ENCODE measurements at regions not wholly inside any gene's neighbourhood (a gene's known extent, or its start where the extent isn't known, plus 50 kb on each side); places are given as distances from the start of the nearest gene placed in this dataset.
"Not testable (repeated sequence)": the region's sequence is repeated elsewhere in the genome, so short reads cannot be mapped to it uniquely, and the experiment has no call there.

DNA sequence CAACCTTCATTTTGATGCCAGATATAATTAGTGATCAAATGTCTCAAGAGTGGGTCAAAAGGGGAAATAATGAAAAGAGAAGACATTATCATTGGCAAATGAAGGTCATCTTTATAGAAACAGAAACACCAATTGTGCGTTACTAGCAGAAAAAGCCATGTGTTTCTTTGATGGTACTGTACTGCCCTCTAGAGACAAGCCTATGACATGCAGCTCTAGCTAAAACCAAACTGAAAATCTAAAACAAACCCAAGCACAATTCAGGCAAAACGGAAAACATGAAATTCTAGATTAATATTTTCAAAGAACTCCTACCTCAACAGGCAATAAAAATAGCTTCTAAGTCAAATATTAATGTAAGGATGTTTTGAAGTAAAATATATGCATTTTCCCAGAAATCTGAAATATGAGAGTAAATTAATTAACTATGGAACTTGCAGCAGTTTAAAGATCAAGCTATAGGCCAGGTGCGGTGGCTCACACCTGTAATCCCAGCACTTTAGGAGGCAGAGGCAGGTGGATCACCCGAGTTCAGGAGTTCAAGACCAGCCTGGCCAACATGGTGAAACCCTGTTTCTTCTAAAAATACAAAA lies 115.4 kb downstream of the KLHL28 start:
- Histone ChIP-seq H3K9me3 (ENCODE audit: control insufficient read depth, insufficient read depth, low read length) (no peaks in the 10 kb centered on the region), H4K20me1 (ENCODE audit: control insufficient read depth, insufficient read depth, low read depth, low read length) (no peaks in the 10 kb centered on the region), H3K27me3 (ENCODE audit: control insufficient read depth, low read length) (0 out of 2 replicates have a peak, but pooled peaks cover 3% of the 10 kb centered on the region), H3K4me3 (ENCODE audit: low read length) (no peak overlapping the region), H3K4me1 (ENCODE audit: control insufficient read depth, low read length) (no peaks in the 10 kb centered on the region), H3K4me2 (ENCODE audit: low read length) (no peak overlapping the region), H3K36me3 (ENCODE audit: control insufficient read depth, low read length) (no peaks in the 10 kb centered on the region), H3K27ac (ENCODE audit: low read depth, low read length) (no peak overlapping the region), H3F3A (ENCODE audit: control insufficient read depth, insufficient read depth) (no peaks in the 10 kb centered on the region), H3K9me2 (replicated peaks; ENCODE audit: control insufficient read depth, low read length) (no peaks in the 10 kb centered on the region), H3K79me2 (ENCODE audit: control insufficient read depth, low read length) (no peaks in the 10 kb centered on the region)
- TF ChIP-seq, protein P1, sequence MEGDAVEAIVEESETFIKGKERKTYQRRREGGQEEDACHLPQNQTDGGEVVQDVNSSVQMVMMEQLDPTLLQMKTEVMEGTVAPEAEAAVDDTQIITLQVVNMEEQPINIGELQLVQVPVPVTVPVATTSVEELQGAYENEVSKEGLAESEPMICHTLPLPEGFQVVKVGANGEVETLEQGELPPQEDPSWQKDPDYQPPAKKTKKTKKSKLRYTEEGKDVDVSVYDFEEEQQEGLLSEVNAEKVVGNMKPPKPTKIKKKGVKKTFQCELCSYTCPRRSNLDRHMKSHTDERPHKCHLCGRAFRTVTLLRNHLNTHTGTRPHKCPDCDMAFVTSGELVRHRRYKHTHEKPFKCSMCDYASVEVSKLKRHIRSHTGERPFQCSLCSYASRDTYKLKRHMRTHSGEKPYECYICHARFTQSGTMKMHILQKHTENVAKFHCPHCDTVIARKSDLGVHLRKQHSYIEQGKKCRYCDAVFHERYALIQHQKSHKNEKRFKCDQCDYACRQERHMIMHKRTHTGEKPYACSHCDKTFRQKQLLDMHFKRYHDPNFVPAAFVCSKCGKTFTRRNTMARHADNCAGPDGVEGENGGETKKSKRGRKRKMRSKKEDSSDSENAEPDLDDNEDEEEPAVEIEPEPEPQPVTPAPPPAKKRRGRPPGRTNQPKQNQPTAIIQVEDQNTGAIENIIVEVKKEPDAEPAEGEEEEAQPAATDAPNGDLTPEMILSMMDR (IDR thresholded peaks at IDR 0.05; ENCODE audit: low read depth, low read length, poor library complexity, severe bottlenecking) = peak; percentile 93
- no peak for TF ChIP-seq EZH2phosphoT487 (IDR thresholded peaks at IDR 0.05; ENCODE audit: borderline replicate concordance, low read length)

DNA sequence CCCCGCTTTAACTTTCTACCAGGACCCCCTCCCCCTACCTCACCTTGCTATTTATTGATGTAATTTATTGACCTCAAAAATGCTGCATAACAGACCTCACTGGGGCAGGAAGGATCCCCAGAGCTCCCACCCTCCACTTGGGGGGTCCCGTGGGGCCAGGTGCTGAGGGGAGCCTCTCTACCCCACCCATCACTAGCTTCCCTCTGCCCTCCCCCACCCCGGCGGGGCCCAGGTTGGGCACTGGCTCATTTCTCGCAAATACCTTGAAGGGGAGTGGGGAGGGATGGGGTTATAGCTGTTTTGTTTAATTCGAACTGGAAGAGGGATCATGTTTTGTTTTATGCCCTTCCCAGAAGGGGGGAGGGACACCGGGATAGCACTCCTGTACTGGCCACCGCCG lies 125.8 kb downstream of the KLHL28 start:
- not testable (repeated sequence) for H3K4me2 ChIP-seq (ENCODE audit: low read length); H3K9me3 ChIP-seq (ENCODE audit: control insufficient read depth, insufficient read depth, low read length); H4K20me1 ChIP-seq (ENCODE audit: control insufficient read depth, insufficient read depth, low read depth, low read length); H3K4me3 ChIP-seq (ENCODE audit: low read length); H3K36me3 ChIP-seq (ENCODE audit: control insufficient read depth, low read length); H3F3A ChIP-seq (ENCODE audit: control insufficient read depth, insufficient read depth); H3K27ac ChIP-seq (ENCODE audit: low read depth, low read length); H3K27me3 ChIP-seq (ENCODE audit: control insufficient read depth, low read length); H3K79me2 ChIP-seq (ENCODE audit: control insufficient read depth, low read length); H3K9me2 ChIP-seq (replicated peaks; ENCODE audit: control insufficient read depth, low read length); H3K4me1 ChIP-seq (ENCODE audit: control insufficient read depth, low read length)

DNA sequence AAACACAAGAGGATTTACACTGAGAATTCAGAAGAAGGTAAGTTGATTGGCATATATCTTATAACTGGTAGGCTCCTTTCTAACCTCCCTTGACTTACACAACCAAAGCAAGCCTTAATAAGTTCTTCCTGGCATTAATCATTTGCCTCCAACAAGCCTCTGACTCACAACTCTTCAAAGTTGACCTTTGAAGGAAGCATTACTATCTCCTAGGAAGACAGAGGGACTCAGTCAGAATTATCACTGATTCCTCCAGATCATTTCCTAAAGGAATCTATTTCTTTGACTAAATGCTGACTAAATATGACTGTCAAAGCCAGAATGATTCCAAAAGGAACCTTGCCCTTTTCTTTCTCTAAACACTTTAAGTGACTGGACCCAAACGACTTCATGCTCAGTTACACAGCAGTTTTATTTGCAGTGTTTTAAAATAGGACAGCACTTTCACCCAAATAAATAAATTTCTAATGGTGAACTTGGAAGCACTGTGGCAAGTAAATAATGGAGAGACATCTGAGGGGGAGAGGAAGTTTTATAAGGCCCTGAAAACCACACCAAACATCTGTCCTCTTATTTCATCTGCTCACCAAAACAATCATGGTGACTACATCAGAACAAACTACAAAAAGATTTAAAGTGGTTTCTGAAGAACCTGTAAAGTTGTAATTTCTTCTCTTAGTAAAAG lies 128.2 kb downstream of the KLHL28 start:
- Histone ChIP-seq H3K79me2 (ENCODE audit: control insufficient read depth, low read length) (no peaks in the 10 kb centered on the region), H3K4me3 (ENCODE audit: low read length) (no peak overlapping the region), H3K27me3 (ENCODE audit: control insufficient read depth, low read length) (no peaks in the 10 kb centered on the region; the same call in 1 of the 2 replicates), H3F3A (ENCODE audit: control insufficient read depth, insufficient read depth) (no peaks in the 10 kb centered on the region), H3K27ac (ENCODE audit: low read depth, low read length) (no peak overlapping the region), H4K20me1 (ENCODE audit: control insufficient read depth, insufficient read depth, low read depth, low read length) (no peaks in the 10 kb centered on the region), H3K4me2 (ENCODE audit: low read length) (no peak overlapping the region), H3K9me2 (replicated peaks; ENCODE audit: control insufficient read depth, low read length) (no peaks in the 10 kb centered on the region), H3K36me3 (ENCODE audit: control insufficient read depth, low read length) (no peaks in the 10 kb centered on the region), H3K9me3 (ENCODE audit: control insufficient read depth, insufficient read depth, low read length) (no peaks in the 10 kb centered on the region), H3K4me1 (ENCODE audit: control insufficient read depth, low read length) (no peaks in the 10 kb centered on the region)
- TF ChIP-seq, protein P1 (IDR thresholded peaks at IDR 0.05; ENCODE audit: low read depth, low read length, poor library complexity, severe bottlenecking) = no peak
- no peak for TF ChIP-seq EZH2phosphoT487 (IDR thresholded peaks at IDR 0.05; ENCODE audit: borderline replicate concordance, low read length)

DNA sequence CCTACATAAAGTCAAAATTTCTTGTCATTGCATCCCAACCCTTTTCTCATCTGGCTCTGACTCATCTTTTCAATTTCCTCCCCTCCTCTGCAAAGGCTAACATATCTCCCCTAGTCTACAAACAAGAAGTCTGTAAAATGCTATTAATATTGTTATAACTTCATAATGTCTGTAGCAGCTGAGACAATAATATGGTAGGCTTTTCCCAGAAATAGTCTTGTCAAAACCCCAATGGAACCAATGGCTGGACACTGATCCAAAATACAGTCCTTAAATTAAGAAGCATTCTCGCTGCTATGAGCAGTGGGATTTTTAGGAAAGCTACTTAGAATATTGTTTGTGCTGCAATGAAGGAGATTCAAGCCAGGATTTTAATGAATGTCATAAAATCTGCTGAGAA lies 131.4 kb downstream of the KLHL28 start:
- Histone ChIP-seq H3K4me2 (ENCODE audit: low read length) (no peak overlapping the region), H3K9me3 (ENCODE audit: control insufficient read depth, insufficient read depth, low read length) (no peaks in the 10 kb centered on the region), H3K27ac (ENCODE audit: low read depth, low read length) (no peak overlapping the region)

More for the DNA sequence above, 131.4 kb downstream of the KLHL28 start:
- Histone ChIP-seq H3K9me2 (replicated peaks; ENCODE audit: control insufficient read depth, low read length) (no peaks in the 10 kb centered on the region), H3K27me3 (ENCODE audit: control insufficient read depth, low read length) (no peaks in the 10 kb centered on the region; the same call in 1 of the 2 replicates), H3F3A (ENCODE audit: control insufficient read depth, insufficient read depth) (no peaks in the 10 kb centered on the region), H3K4me1 (ENCODE audit: control insufficient read depth, low read length) (no peaks in the 10 kb centered on the region), H3K4me3 (ENCODE audit: low read length) (no peak overlapping the region), H3K36me3 (ENCODE audit: control insufficient read depth, low read length) (no peaks in the 10 kb centered on the region), H4K20me1 (ENCODE audit: control insufficient read depth, insufficient read depth, low read depth, low read length) (no peaks in the 10 kb centered on the region), H3K79me2 (ENCODE audit: control insufficient read depth, low read length) (no peaks in the 10 kb centered on the region)
- no peak for TF ChIP-seq EZH2phosphoT487 (IDR thresholded peaks at IDR 0.05; ENCODE audit: borderline replicate concordance, low read length)
- TF ChIP-seq, protein P1 (IDR thresholded peaks at IDR 0.05; ENCODE audit: low read depth, low read length, poor library complexity, severe bottlenecking) = no peak

All from DOHH2 (cell line).